Gastroesophageal sphincter (tissue), 4 donors: ENCODE measurements at regions not wholly inside any gene's neighbourhood (a gene's known extent, or its start where the extent isn't known, plus 50 kb on each side); places are given as distances from the start of the nearest gene placed in this dataset.

ENCODE experiments used
- ATAC-seq: fragments of 150-250 bp; one replicate; pipeline ENCODE4 v1.9.1; 2016; ENCODE audit warnings: mild to moderate bottlenecking, moderate library complexity
- H3K27ac ChIP-seq, 4 donors: fragments of 200-600 bp; sonication (generic) in 3 of 4; 1 replicate in 3 of 4; 2 replicates in 1 of 4; pipeline ENCODE4 v1.5.1; 2016 to 2019
- H3K27me3 ChIP-seq: fragments of 200-600 bp; sonication (generic); one replicate; pipeline ENCODE4 v1.5.1; 2019
- H3K36me3 ChIP-seq, 2 donors: fragments of 200-600 bp; sonication (generic); one replicate each; pipeline ENCODE4 v1.5.1; 2019; ENCODE audit warnings: control low read depth in 1 of 2
- H3K4me1 ChIP-seq, 3 donors: fragments of 200-600 bp; sonication (generic); 1 replicate in 2 of 3; 2 replicates in 1 of 3; pipeline ENCODE4 v1.5.1; 2016 to 2019; ENCODE audit warnings: control low read depth in 2 of 3
- H3K4me3 ChIP-seq, 2 donors: fragments of 200-600 bp; sonication (generic); one replicate each; pipeline ENCODE4 v1.5.1; 2019; ENCODE audit warnings: mild to moderate bottlenecking in 1 of 2, moderate library complexity in 1 of 2
- H3K9me3 ChIP-seq, 3 donors: fragments of 200-600 bp; sonication (generic); one replicate each; pipeline ENCODE4 v1.5.1; 2017 to 2019; ENCODE audit warnings: control low read depth in 2 of 3
- CTCF ChIP-seq, 4 experiments: fragments of 200-600 bp in 2 of 4; fragments of 450-650 bp in 2 of 4; sonication (generic) in 1 of 4; IDR thresholded peaks; one replicate each; pipeline ENCODE4 v1.5.1; 2017 to 2019; ENCODE audit warnings: antibody characterized with exemption in 4 of 4, mild to moderate bottlenecking in 2 of 4, moderate library complexity in 2 of 4
- EP300 ChIP-seq: sonication (generic); formaldehyde crosslinking; IDR thresholded peaks from one replicate; pipeline ENCODE4 v1.6.1; 2017; ENCODE audit warnings: antibody characterized with exemption, mild to moderate bottlenecking
- POLR2A ChIP-seq, 2 donors: fragments of 450-650 bp; IDR thresholded peaks; one replicate each; pipeline ENCODE4 v1.6.1; 2017; ENCODE audit warnings: antibody characterized with exemption in 2 of 2, mild to moderate bottlenecking in 2 of 2, moderate library complexity in 1 of 2
- POLR2AphosphoS5 ChIP-seq: sonication (generic); formaldehyde crosslinking; IDR thresholded peaks from one replicate; pipeline ENCODE4 v1.6.1; 2017; ENCODE audit warnings: antibody characterized with exemption
- WGBS, 2 donors: methylation state at CpG; one replicate each; pipeline ENCODE4 v1.1.5; 2018; ENCODE audit warnings: low coverage in 1 of 2; 5-methylcytosine and 5-hydroxymethylcytosine counted together
- small RNA-seq, 4 donors: library from RNA; depleted of rRNA; stranded (forward); fragments of <200 nt; gene quantifications; one replicate each; pipeline ENCODE3, GENCODE V24; 2016

DNA sequence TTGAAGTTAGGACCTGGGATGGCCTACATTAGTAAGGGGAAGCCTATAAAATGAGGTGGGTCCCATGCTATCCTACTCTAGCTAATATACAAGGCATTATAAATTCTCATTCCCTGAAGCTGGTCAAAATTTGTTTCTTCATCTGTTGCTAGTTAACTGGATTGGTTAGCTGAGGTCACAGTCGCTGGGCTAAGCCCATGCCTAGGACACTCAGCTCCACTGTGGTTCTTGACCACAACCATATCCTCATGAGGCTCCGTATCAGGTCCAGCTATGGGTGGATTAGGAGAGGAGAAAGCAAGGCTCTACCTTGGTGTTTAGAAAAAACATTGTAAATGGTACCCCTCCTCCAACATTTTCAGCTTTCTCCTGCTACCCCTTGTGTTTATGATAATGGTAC is 52.8 kb upstream of the RAI14 start:
- Histone ChIP-seq H3K9me3 (no peaks in the 10 kb centered on the region), H3K4me1 (peaks cover 0 to 13% (median 4%) of the 10 kb centered on the region in 3 donors), H3K27ac (no peak overlapping the region), H3K36me3 (no peaks in the 10 kb centered on the region), H3K4me3 (no peak overlapping the region), H3K27me3 (no peaks in the 10 kb centered on the region)
- TF ChIP-seq POLR2A (IDR thresholded peaks at IDR 0.05) = no peak
- TF ChIP-seq POLR2AphosphoS5 = no peak
- no peak for TF ChIP-seq CTCF (IDR thresholded peaks at IDR 0.05)
- TF ChIP-seq EP300 = no peak
- ATAC-seq = no peak
- WGBS, 2 donors = 100% methylated on average over 2 of the region's 2 CpGs

GRCh38 chr5:34604119-34604675 is 51.9 kb upstream of the RAI14 start:
- WGBS, 2 donors = 80 to 90% methylated on average over 1 of the region's 1 CpG
- TF ChIP-seq POLR2AphosphoS5 (no peak), CTCF (IDR thresholded peaks at IDR 0.05) (no peak), POLR2A (IDR thresholded peaks at IDR 0.05) (no peak), EP300 (no peak)
- no peaks in the 10 kb centered on the region for H3K36me3 ChIP-seq
- H3K27me3 ChIP-seq = no peaks in the 10 kb centered on the region
- ATAC-seq = no peak
- no peaks in the 10 kb centered on the region for H3K9me3 ChIP-seq
- H3K27ac ChIP-seq = no peak overlapping the region
- H3K4me3 ChIP-seq = no peak overlapping the region
- peaks cover 0 to 13% (median 0%) of the 10 kb centered on the region in 3 donors for H3K4me1 ChIP-seq

GRCh38 chr5:34606101-34606500 is 50.0 kb upstream of the RAI14 start:
- no peak overlapping the region for H3K27ac ChIP-seq
- ATAC-seq = no peak
- WGBS, 2 donors = 80 to 100% methylated on average over 2 to 4 of the region's 4 CpGs
- no peaks in the 10 kb centered on the region for H3K36me3 ChIP-seq
- H3K9me3 ChIP-seq = no peaks in the 10 kb centered on the region
- no peaks in the 10 kb centered on the region for H3K27me3 ChIP-seq
- no peak for TF ChIP-seq EP300
- TF ChIP-seq POLR2AphosphoS5 = no peak
- TF ChIP-seq POLR2A (IDR thresholded peaks at IDR 0.05) = no peak
- TF ChIP-seq CTCF (IDR thresholded peaks at IDR 0.05) = no peak
- H3K4me1 ChIP-seq = peaks cover 0 to 18% (median 0%) of the 10 kb centered on the region in 3 donors
- H3K4me3 ChIP-seq = no peak overlapping the region

Small RNAs in the stretch of these regions (small RNA-seq; reads per million reads assigned to genes)
- gene AC139792.3 = 0 reads per million in 4 donors
